ENCODE measurements at regions not wholly inside any gene's neighbourhood (a gene's known extent, or its start where the extent isn't known, plus 50 kb on each side); places are given as distances from the start of the nearest gene placed in this dataset.
A peak's percentile ranks its signal among the peaks of the same experiment; 100 is the strongest.
"Not testable (repeated sequence)": the region's sequence is repeated elsewhere in the genome, so short reads cannot be mapped to it uniquely, and the experiment has no call there.

GRCh38 chr1:90277270-90277669 lies 282.4 kb downstream of the ZNF326 start:
- no peak for DNase-seq

GRCh38 chr1:90274376-90274775 lies 279.5 kb downstream of the ZNF326 start:
- DNase-seq: no peak

- no peak for DNase-seq
Observed at GRCh38 chr1:90273241-90273774, 278.4 kb downstream of the ZNF326 start.

- DNase-seq: no peak
Observed at GRCh38 chr1:90262791-90263190, 267.9 kb downstream of the ZNF326 start.

- no peak for DNase-seq
Observed at GRCh38 chr1:90262286-90262685, 267.4 kb downstream of the ZNF326 start.

- no peak for DNase-seq
Observed at GRCh38 chr1:90246069-90246468, 251.2 kb downstream of the ZNF326 start.

GRCh38 chr1:90236493-90236892 lies 241.6 kb downstream of the ZNF326 start:
- DNase-seq: no peak

- no peak for DNase-seq
Observed at GRCh38 chr1:90223401-90223800, 228.5 kb downstream of the ZNF326 start.

- DNase-seq: no peak
Observed at GRCh38 chr1:90220941-90221693, 226.2 kb downstream of the ZNF326 start.

GRCh38 chr1:90220496-90220895 lies 225.6 kb downstream of the ZNF326 start:
- no peak for DNase-seq

GRCh38 chr1:90219166-90219871 lies 224.4 kb downstream of the ZNF326 start:
- not testable (repeated sequence) for DNase-seq

- no peak for DNase-seq
Observed at GRCh38 chr1:90210633-90211491, 216.0 kb downstream of the ZNF326 start.

GRCh38 chr1:90208949-90209348 lies 214.0 kb downstream of the ZNF326 start:
- DNase-seq: no peak

GRCh38 chr1:90206260-90206659 lies 211.3 kb downstream of the ZNF326 start:
- DNase-seq: no peak

GRCh38 chr1:90204780-90205179 lies 209.9 kb downstream of the ZNF326 start:
- DNase-seq: no peak

GRCh38 chr1:90204023-90204590 lies 209.2 kb downstream of the ZNF326 start:
- no peak for DNase-seq

GRCh38 chr1:90201467-90202358 lies 206.8 kb downstream of the ZNF326 start:
- no peak for DNase-seq

- no peak for DNase-seq
Observed at GRCh38 chr1:90200646-90201205, 205.8 kb downstream of the ZNF326 start.

GRCh38 chr1:90198616-90199332 lies 203.9 kb downstream of the ZNF326 start:
- DNase-seq: peak; percentile 67 to 73

GRCh38 chr1:90193116-90193515 lies 198.2 kb downstream of the ZNF326 start:
- DNase-seq: no peak

- DNase-seq: no peak
Observed at GRCh38 chr1:90192408-90192807, 197.5 kb downstream of the ZNF326 start.
